T-cell (primary cell): ENCODE measurements at regions not wholly inside any gene's neighbourhood (a gene's known extent, or its start where the extent isn't known, plus 50 kb on each side); places are given as distances from the start of the nearest gene placed in this dataset.

ENCODE experiments used
- ATAC-seq, 4 experiments: fragments of 200-7000 bp in 3 of 4; fragments of 150-1000 bp in 1 of 4; cut with Tn5 transposase; replicated peaks in 1 of 4; 1 replicate in 3 of 4; 2 replicates in 1 of 4; pipeline ENCODE4 v1.10.0; 2021; ENCODE audit warnings: moderate library complexity in 3 of 4, mild to moderate bottlenecking in 2 of 4, moderate number of reproducible peaks in 1 of 4
- CTCF ChIA-PET, 2 donors: fragments of 300-600 bp; sonication (Branson Sonifier 250); formaldehyde crosslinking; loops; one replicate each; lab custom pipeline; 2022; ENCODE audit warnings: antibody characterized with exemption in 2 of 2; lab: Charles Lee
- POLR2A ChIA-PET, 2 donors: fragments of 300-600 bp; sonication (Branson Sonifier 250); formaldehyde crosslinking; loops; one replicate each; lab custom pipeline; 2022; ENCODE audit warnings: antibody characterized with exemption in 2 of 2; lab: Charles Lee
- DNase-seq, 35 experiments: peaks; one replicate each; pipeline versions ENCODE4 v3.0.0 to v3.0.0-alpha.2; 2013 to 2023
- H3K27ac ChIP-seq: one replicate; pipeline ENCODE4 v1.5.1; 2013; ENCODE audit warnings: low read length
- H3K27me3 ChIP-seq, 2 experiments: replicated peaks in 1 of 2; 1 replicate in 1 of 2; 2 replicates in 1 of 2; pipeline versions ENCODE4 v1.6.1 to v1.7.0; 2013; ENCODE audit warnings: low read length in 1 of 2, mixed read lengths in 1 of 2; ENCODE audit not compliant: control insufficient read depth in 2 of 2, insufficient read depth in 2 of 2; ENCODE audit errors: extremely low read depth in 1 of 2
- H3K36me3 ChIP-seq, 2 donors: 1 replicate in 1 of 2; 2 replicates in 1 of 2; pipeline versions ENCODE4 v1.6.1 to v1.7.0; 2013; ENCODE audit warnings: low read length in 1 of 2; ENCODE audit not compliant: control insufficient read depth in 2 of 2, insufficient read depth in 1 of 2; ENCODE audit errors: extremely low read depth in 1 of 2
- H3K4me1 ChIP-seq, 2 experiments: 1 replicate in 1 of 2; 2 replicates in 1 of 2; pipeline versions ENCODE4 v1.6.1 to v1.7.0; 2013; ENCODE audit warnings: low read length in 2 of 2, mixed read lengths in 1 of 2; ENCODE audit not compliant: insufficient read depth in 2 of 2, control insufficient read depth in 1 of 2; ENCODE audit errors: extremely low read depth in 1 of 2
- H3K4me3 ChIP-seq, 2 donors: 1 replicate in 1 of 2; 2 replicates in 1 of 2; pipeline versions ENCODE4 v1.5.1 to v1.7.0; 2013; ENCODE audit warnings: mild to moderate bottlenecking in 2 of 2, low read length in 1 of 2, moderate library complexity in 1 of 2; ENCODE audit not compliant: control insufficient read depth in 1 of 2; ENCODE audit errors: extremely low read depth in 1 of 2
- H3K9me3 ChIP-seq: 2 replicates; pipeline ENCODE4 v1.7.0; 2013
- H3K27ac Mint-ChIP-seq, 2 donors: one replicate each; pipeline ENCODE4 v1.8.0; 2020 to 2021; ENCODE audit warnings: mild to moderate bottlenecking in 2 of 2, mixed read lengths in 2 of 2
- H3K27me3 Mint-ChIP-seq, 2 donors: one replicate each; pipeline ENCODE4 v1.8.0; 2021 to 2022; ENCODE audit warnings: mixed read lengths in 2 of 2
- H3K36me3 Mint-ChIP-seq: one replicate; pipeline ENCODE4 v1.8.0; 2021; ENCODE audit warnings: mixed read lengths
- H3K4me1 Mint-ChIP-seq, 3 donors: one replicate each; pipeline ENCODE4 v1.8.0; 2020 to 2022; ENCODE audit warnings: mixed read lengths in 3 of 3, mild to moderate bottlenecking in 1 of 3
- H3K4me3 Mint-ChIP-seq, 3 donors: one replicate each; pipeline ENCODE4 v1.8.0; 2020 to 2022; ENCODE audit warnings: mild to moderate bottlenecking in 3 of 3, mixed read lengths in 3 of 3, moderate library complexity in 3 of 3
- H3K9me3 Mint-ChIP-seq, 3 donors: one replicate each; pipeline ENCODE4 v1.8.0; 2020 to 2022; ENCODE audit warnings: mixed read lengths in 3 of 3
- WGBS: methylation state at CpG from one replicate; pipeline ENCODE4 v1.1.5; 2013; ENCODE audit warnings: missing lambda C conversion rate; ENCODE audit not compliant: insufficient coverage; 5-methylcytosine and 5-hydroxymethylcytosine counted together

- no peak for DNase-seq
- ATAC-seq, result no peak
- no peaks in the 10 kb centered on the region for H3K27me3 ChIP-seq
- Mint-ChIP-seq H3K4me1 (no peaks in the 10 kb centered on the region), H3K27ac (no peak overlapping the region), H3K27me3 (no peaks in the 10 kb centered on the region), H3K9me3 (peaks cover 11 to 16% (median 14%) of the 10 kb centered on the region in 3 donors), H3K4me3 (no peak overlapping the region), H3K36me3 (no peaks in the 10 kb centered on the region)
- no peaks in the 10 kb centered on the region for H3K36me3 ChIP-seq
- H3K4me3 ChIP-seq, result no peak overlapping the region
- H3K4me1 ChIP-seq, result no peaks in the 10 kb centered on the region
- ChIA-PET POLR2A (no interaction called here), CTCF (no interaction called here)
- no CpG with 5 or more reads among the region's 2 CpGs for WGBS
- no peaks in the 10 kb centered on the region for H3K9me3 ChIP-seq
- H3K27ac ChIP-seq, result no peak overlapping the region
Measured at GRCh38 chr1:80924290-80924689, 876.4 kb upstream of the ADGRL2 start.

- H3K9me3 ChIP-seq, result no peaks in the 10 kb centered on the region
- Mint-ChIP-seq H3K4me1 (no peaks in the 10 kb centered on the region), H3K27me3 (no peaks in the 10 kb centered on the region), H3K36me3 (no peaks in the 10 kb centered on the region), H3K27ac (no peak overlapping the region), H3K9me3 (peaks cover 9 to 15% (median 14%) of the 10 kb centered on the region in 3 donors), H3K4me3 (no peak overlapping the region)
- ATAC-seq (no peak), DNase-seq (no peak)
- H3K36me3 ChIP-seq, result no peaks in the 10 kb centered on the region
- H3K27ac ChIP-seq, result no peak overlapping the region
- H3K4me1 ChIP-seq, result no peaks in the 10 kb centered on the region
- POLR2A ChIA-PET, result no interaction called here
- CTCF ChIA-PET, result no interaction called here
- H3K27me3 ChIP-seq, result no peaks in the 10 kb centered on the region
- H3K4me3 ChIP-seq, result no peak overlapping the region
- WGBS, result 60% methylated on average over 1 of the region's 1 CpG
Measured at GRCh38 chr1:80922906-80923305, 877.8 kb upstream of the ADGRL2 start.

GRCh38 chr1:80919426-80919825 lies 881.3 kb upstream of the ADGRL2 start:
- no peaks in the 10 kb centered on the region for H3K9me3 ChIP-seq
- no peak overlapping the region for H3K27ac ChIP-seq
- ChIA-PET POLR2A (no interaction called here), CTCF (no interaction called here)
- H3K36me3 Mint-ChIP-seq, result no peaks in the 10 kb centered on the region
- ATAC-seq (no peak), DNase-seq (no peak)
- H3K27me3 ChIP-seq, result no peaks in the 10 kb centered on the region
- H3K4me1 Mint-ChIP-seq, result no peaks in the 10 kb centered on the region
- H3K36me3 ChIP-seq, result no peaks in the 10 kb centered on the region
- H3K4me3 ChIP-seq, result no peak overlapping the region
- 73% methylated on average over 3 of the region's 6 CpGs for WGBS
- peaks cover 4 to 13% (median 7%) of the 10 kb centered on the region in 3 donors for H3K9me3 Mint-ChIP-seq
- no peak overlapping the region for H3K4me3 Mint-ChIP-seq
- H3K4me1 ChIP-seq, result no peaks in the 10 kb centered on the region
- no peak overlapping the region for H3K27ac Mint-ChIP-seq
- H3K27me3 Mint-ChIP-seq, result no peaks in the 10 kb centered on the region

- H3K4me1 ChIP-seq, result no peaks in the 10 kb centered on the region
- no peaks in the 10 kb centered on the region for H3K9me3 ChIP-seq
- peaks cover 4 to 13% (median 11%) of the 10 kb centered on the region in 3 donors for H3K9me3 Mint-ChIP-seq
- DNase-seq, result no peak
- POLR2A ChIA-PET, result no interaction called here
- no peak for ATAC-seq
- H3K36me3 Mint-ChIP-seq, result no peaks in the 10 kb centered on the region
- H3K27me3 ChIP-seq, result no peaks in the 10 kb centered on the region
- CTCF ChIA-PET, result no interaction called here
- WGBS, result no CpG with 5 or more reads among the region's 1 CpG
- H3K4me3 ChIP-seq, result no peak overlapping the region
- H3K36me3 ChIP-seq, result no peaks in the 10 kb centered on the region
- H3K27me3 Mint-ChIP-seq, result no peaks in the 10 kb centered on the region
- no peak overlapping the region for H3K27ac Mint-ChIP-seq
- H3K4me3 Mint-ChIP-seq, result no peak overlapping the region
- no peaks in the 10 kb centered on the region for H3K4me1 Mint-ChIP-seq
- H3K27ac ChIP-seq, result no peak overlapping the region
Measured at GRCh38 chr1:80918380-80918779, 882.4 kb upstream of the ADGRL2 start.

- ChIA-PET CTCF (no interaction called here), POLR2A (no interaction called here)
- H3K36me3 Mint-ChIP-seq, result no peaks in the 10 kb centered on the region
- H3K9me3 ChIP-seq, result no peaks in the 10 kb centered on the region
- H3K27me3 Mint-ChIP-seq, result no peaks in the 10 kb centered on the region
- no peaks in the 10 kb centered on the region for H3K36me3 ChIP-seq
- no peak for DNase-seq
- H3K4me3 ChIP-seq, result no peak overlapping the region
- H3K27ac Mint-ChIP-seq, result no peak overlapping the region
- peaks cover 4 to 11% (median 10%) of the 10 kb centered on the region in 3 donors for H3K9me3 Mint-ChIP-seq
- H3K27me3 ChIP-seq, result no peaks in the 10 kb centered on the region
- no peaks in the 10 kb centered on the region for H3K4me1 ChIP-seq
- no CpG with 5 or more reads among the region's 2 CpGs for WGBS
- no peak overlapping the region for H3K4me3 Mint-ChIP-seq
- ATAC-seq, result no peak
- H3K27ac ChIP-seq, result no peak overlapping the region
- no peaks in the 10 kb centered on the region for H3K4me1 Mint-ChIP-seq
Measured at GRCh38 chr1:80917826-80918225, 882.9 kb upstream of the ADGRL2 start.

GRCh38 chr1:80917225-80917624 lies 883.5 kb upstream of the ADGRL2 start:
- no peaks in the 10 kb centered on the region for H3K27me3 ChIP-seq
- CTCF ChIA-PET, result no interaction called here
- H3K27ac Mint-ChIP-seq, result no peak overlapping the region
- H3K4me1 Mint-ChIP-seq, result no peaks in the 10 kb centered on the region
- DNase-seq (no peak), ATAC-seq (no peak)
- H3K4me1 ChIP-seq, result no peaks in the 10 kb centered on the region
- H3K36me3 ChIP-seq, result no peaks in the 10 kb centered on the region
- no peak overlapping the region for H3K4me3 ChIP-seq
- whole genome bisulfite sequencing, result no CpG with 5 or more reads among the region's 1 CpG
- POLR2A ChIA-PET, result no interaction called here
- H3K36me3 Mint-ChIP-seq, result no peaks in the 10 kb centered on the region
- no peak overlapping the region for H3K27ac ChIP-seq
- no peaks in the 10 kb centered on the region for H3K27me3 Mint-ChIP-seq
- peaks cover 4 to 11% (median 10%) of the 10 kb centered on the region in 3 donors for H3K9me3 Mint-ChIP-seq
- no peak overlapping the region for H3K4me3 Mint-ChIP-seq
- no peaks in the 10 kb centered on the region for H3K9me3 ChIP-seq

- Mint-ChIP-seq H3K9me3 (peaks cover 5 to 20% (median 11%) of the 10 kb centered on the region in 3 donors), H3K36me3 (no peaks in the 10 kb centered on the region), H3K4me3 (no peak overlapping the region), H3K27ac (no peak overlapping the region), H3K27me3 (no peaks in the 10 kb centered on the region), H3K4me1 (no peaks in the 10 kb centered on the region)
- Histone ChIP-seq H3K4me1 (no peaks in the 10 kb centered on the region), H3K9me3 (no peaks in the 10 kb centered on the region), H3K36me3 (no peaks in the 10 kb centered on the region), H3K27me3 (no peaks in the 10 kb centered on the region), H3K27ac (no peak overlapping the region), H3K4me3 (no peak overlapping the region)
- ChIA-PET CTCF (no interaction called here), POLR2A (no interaction called here)
- DNase-seq (no peak), ATAC-seq (no peak)
Measured at GRCh38 chr1:80915491-80915890, 885.2 kb upstream of the ADGRL2 start.
